ENCODE measurements at regions not wholly inside any gene's neighbourhood (a gene's known extent, or its start where the extent isn't known, plus 50 kb on each side); places are given as distances from the start of the nearest gene placed in this dataset.

DNA sequence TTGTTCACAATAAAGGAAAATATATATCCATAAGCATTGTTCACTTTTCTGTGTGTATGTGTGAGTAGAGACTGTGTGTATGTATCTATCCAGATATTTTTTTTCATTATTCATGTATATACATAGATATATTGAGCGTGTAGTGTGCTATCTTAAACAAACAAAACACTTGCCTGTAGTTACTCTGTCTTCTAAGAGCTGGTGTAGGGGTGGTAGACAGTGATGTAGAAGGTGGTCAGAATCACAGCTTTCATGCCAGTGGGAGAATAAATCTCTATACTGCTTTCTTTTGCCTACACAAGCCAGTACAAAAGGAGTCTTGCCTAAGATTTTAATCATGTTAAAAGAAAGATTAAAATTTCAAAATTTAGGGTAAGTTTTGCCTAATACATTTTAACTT lies 122.0 kb downstream of the UCHL5 start:
- H3K4me3 ChIP-seq: no peak overlapping the region
- no peaks in the 10 kb centered on the region for H3K27me3 ChIP-seq
- DNase-seq: no peak
- 18 to 69% methylated on average over 1 of the region's 1 CpG for WGBS, 2 donors
- no peaks in the 10 kb centered on the region for H3K36me3 ChIP-seq
- intact Hi-C loops (cut with DNase I): no loop called here
- TF ChIP-seq POLR2AphosphoS5 (IDR thresholded peaks at IDR 0.05) (no peak), EP300 (IDR thresholded peaks at IDR 0.05) (no peak), POLR2A (IDR thresholded peaks at IDR 0.05) (no peak)
- TF ChIP-seq, protein P1, sequence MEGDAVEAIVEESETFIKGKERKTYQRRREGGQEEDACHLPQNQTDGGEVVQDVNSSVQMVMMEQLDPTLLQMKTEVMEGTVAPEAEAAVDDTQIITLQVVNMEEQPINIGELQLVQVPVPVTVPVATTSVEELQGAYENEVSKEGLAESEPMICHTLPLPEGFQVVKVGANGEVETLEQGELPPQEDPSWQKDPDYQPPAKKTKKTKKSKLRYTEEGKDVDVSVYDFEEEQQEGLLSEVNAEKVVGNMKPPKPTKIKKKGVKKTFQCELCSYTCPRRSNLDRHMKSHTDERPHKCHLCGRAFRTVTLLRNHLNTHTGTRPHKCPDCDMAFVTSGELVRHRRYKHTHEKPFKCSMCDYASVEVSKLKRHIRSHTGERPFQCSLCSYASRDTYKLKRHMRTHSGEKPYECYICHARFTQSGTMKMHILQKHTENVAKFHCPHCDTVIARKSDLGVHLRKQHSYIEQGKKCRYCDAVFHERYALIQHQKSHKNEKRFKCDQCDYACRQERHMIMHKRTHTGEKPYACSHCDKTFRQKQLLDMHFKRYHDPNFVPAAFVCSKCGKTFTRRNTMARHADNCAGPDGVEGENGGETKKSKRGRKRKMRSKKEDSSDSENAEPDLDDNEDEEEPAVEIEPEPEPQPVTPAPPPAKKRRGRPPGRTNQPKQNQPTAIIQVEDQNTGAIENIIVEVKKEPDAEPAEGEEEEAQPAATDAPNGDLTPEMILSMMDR (IDR thresholded peaks at IDR 0.05): no peak
- no peaks in the 10 kb centered on the region for H3K4me1 ChIP-seq
- no peak overlapping the region for H3K27ac ChIP-seq
- no peaks in the 10 kb centered on the region for H3K9me3 ChIP-seq

DNA sequence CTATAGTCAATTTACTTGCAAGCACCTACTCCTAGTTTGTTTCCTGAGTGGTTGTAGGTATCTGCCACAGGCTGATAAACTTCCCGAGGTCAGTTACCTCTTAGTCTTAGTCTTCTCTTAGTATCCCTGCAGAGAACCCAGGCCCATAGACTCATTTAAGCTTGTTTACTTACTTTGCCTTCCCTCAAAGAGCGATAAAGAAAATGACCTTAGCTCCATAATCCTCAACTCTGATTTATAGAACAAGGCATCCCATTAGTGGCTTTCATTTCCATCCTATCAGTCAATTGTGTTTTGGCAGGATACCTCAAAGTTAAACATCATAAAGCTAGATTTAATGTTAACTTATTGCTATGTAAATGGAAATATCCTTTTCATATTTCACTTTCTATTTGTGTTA lies 119.7 kb downstream of the UCHL5 start:
- TF ChIP-seq, protein P1 (IDR thresholded peaks at IDR 0.05): no peak
- TF ChIP-seq POLR2AphosphoS5 (IDR thresholded peaks at IDR 0.05) (no peak), POLR2A (IDR thresholded peaks at IDR 0.05) (no peak), EP300 (IDR thresholded peaks at IDR 0.05) (no peak)
- H3K4me1 ChIP-seq: peaks cover 0 to 14% (median 0%) of the 10 kb centered on the region in 4 donors
- intact Hi-C loops (cut with DNase I): no loop called here
- no peak overlapping the region for H3K27ac ChIP-seq
- WGBS, 2 donors: 19 to 58% methylated on average over 2 of the region's 2 CpGs
- no peaks in the 10 kb centered on the region for H3K36me3 ChIP-seq
- H3K9me3 ChIP-seq: no peaks in the 10 kb centered on the region
- DNase-seq: no peak
- H3K4me3 ChIP-seq: no peak overlapping the region
- no peaks in the 10 kb centered on the region for H3K27me3 ChIP-seq

DNA sequence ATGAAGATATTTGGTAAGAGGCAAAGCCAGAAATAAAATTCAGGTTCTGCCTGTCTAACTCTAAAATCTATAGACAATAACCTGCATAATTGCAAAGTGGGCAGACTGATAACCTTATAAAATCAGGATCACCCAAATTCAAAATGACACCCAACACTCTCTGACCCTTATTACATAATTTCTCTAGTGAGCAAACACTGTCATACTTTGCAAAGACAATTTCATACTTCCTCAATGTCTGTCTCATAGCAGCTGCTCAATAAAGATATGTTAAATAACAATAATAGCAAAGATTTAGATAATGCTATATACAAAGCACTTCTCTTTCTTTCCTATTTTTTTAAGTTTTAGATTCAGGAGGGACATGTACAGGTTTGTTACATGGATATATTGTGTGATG lies 118.5 kb downstream of the UCHL5 start:
- DNase-seq: no peak
- H3K9me3 ChIP-seq: no peaks in the 10 kb centered on the region
- H3K27ac ChIP-seq: no peak overlapping the region
- TF ChIP-seq EP300 (IDR thresholded peaks at IDR 0.05): no peak
- no peak for TF ChIP-seq POLR2AphosphoS5 (IDR thresholded peaks at IDR 0.05)
- TF ChIP-seq POLR2A (IDR thresholded peaks at IDR 0.05): no peak
- TF ChIP-seq, protein P1 (IDR thresholded peaks at IDR 0.05): no peak
- H3K27me3 ChIP-seq: no peaks in the 10 kb centered on the region
- no peaks in the 10 kb centered on the region for H3K36me3 ChIP-seq
- H3K4me3 ChIP-seq: no peak overlapping the region
- H3K4me1 ChIP-seq: peaks cover 0 to 14% (median 0%) of the 10 kb centered on the region in 4 donors
- intact Hi-C loops (cut with DNase I): no loop called here

DNA sequence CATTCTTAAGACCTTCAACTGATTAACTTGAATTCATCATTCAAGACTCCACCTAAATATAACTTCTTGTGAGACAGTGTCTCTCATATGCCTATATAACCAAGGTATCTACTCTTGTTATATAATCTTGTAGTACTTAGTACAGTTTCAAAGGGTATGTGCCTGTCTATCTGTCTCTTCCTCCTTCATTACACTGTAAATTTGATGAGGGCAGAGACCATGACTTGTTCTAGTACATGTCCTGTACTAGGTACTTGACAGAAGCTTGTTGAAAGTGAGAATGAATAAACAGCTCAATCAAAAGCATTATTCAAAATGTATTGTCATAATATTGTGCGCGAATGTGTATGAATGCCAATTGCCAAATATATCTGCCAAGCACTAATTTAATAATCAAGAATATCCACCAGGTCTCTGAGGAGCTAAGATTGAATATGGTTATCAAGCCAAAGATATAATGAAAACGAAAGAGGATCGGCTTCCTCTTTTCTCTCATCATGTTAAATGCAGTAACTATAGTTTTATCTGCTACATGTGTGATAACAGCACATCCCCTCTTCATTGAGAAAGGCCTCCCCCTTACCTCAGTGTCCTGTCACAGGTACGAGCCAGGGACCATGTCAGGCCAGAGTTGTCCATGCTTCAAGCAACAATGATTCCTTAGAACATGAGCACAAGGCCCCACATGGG lies 117.3 kb downstream of the UCHL5 start:
- WGBS, 2 donors: 87 to 92% methylated on average over 5 of the region's 5 CpGs
- H3K9me3 ChIP-seq: no peaks in the 10 kb centered on the region
- H3K4me1 ChIP-seq: peaks cover 0 to 14% (median 0%) of the 10 kb centered on the region in 4 donors
- no peaks in the 10 kb centered on the region for H3K27me3 ChIP-seq
- H3K4me3 ChIP-seq: no peak overlapping the region
- peak overlapping the region in 2 of 4 donors; percentile 38 to 52 for H3K27ac ChIP-seq
- intact Hi-C loops (cut with DNase I): no loop called here
- DNase-seq: no peak
- H3K36me3 ChIP-seq: no peaks in the 10 kb centered on the region
- no peak for TF ChIP-seq EP300 (IDR thresholded peaks at IDR 0.05)
- no peak for TF ChIP-seq POLR2A (IDR thresholded peaks at IDR 0.05)
- TF ChIP-seq, protein P1 (IDR thresholded peaks at IDR 0.05): no peak
- no peak for TF ChIP-seq POLR2AphosphoS5 (IDR thresholded peaks at IDR 0.05)

DNA sequence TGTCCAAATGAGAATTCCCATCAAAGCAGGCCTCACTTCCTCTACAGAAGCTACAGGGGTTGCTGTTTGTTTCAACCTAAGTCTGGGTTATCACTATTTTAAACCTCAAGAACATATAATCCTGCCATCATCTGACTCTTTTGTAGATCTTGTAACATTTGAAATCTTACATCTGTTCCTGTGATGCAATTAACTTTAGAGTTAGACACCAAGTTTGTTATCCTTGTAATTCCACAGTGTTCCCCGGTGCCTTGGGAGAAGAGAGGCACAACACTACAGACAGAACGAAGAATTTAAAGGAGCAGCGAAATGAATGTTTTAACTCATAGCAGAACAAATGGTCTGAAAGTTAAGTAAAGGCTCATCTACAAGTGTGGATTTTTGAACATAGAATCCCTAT lies 116.1 kb downstream of the UCHL5 start:
- intact Hi-C loops (cut with DNase I): no loop called here
- peak overlapping the region; percentile 15 to 52 (median 28) for H3K27ac ChIP-seq

More for the DNA sequence above, 116.1 kb downstream of the UCHL5 start:
- TF ChIP-seq POLR2A (IDR thresholded peaks at IDR 0.05) (no peak), POLR2AphosphoS5 (IDR thresholded peaks at IDR 0.05) (peak in 2 of 4 donors; percentile 26 to 46)
- DNase-seq: no peak
- Histone ChIP-seq H3K9me3 (no peaks in the 10 kb centered on the region), H3K4me1 (peaks cover 0 to 14% (median 0%) of the 10 kb centered on the region in 4 donors), H3K4me3 (no peak overlapping the region), H3K36me3 (no peaks in the 10 kb centered on the region), H3K27me3 (no peaks in the 10 kb centered on the region)
- WGBS, 2 donors: 88 to 90% methylated on average over 3 of the region's 3 CpGs

Measured in sigmoid colon (tissue), 6 donors.